Fibroblast of gingiva (primary cell): ENCODE measurements at regions not wholly inside any gene's neighbourhood (a gene's known extent, or its start where the extent isn't known, plus 50 kb on each side); places are given as distances from the start of the nearest gene placed in this dataset.
"Not testable (repeated sequence)": the region's sequence is repeated elsewhere in the genome, so short reads cannot be mapped to it uniquely, and the experiment has no call there.

Experiments used
- DNase-seq: peaks from one replicate; pipeline ENCODE4 v3.0.0-alpha.2; 2011; ENCODE audit warnings: low read depth

GRCh38 chr3:64388886-64389285, 163.6 kb upstream of the PRICKLE2 start:
- DNase-seq: no peak

- no peak for DNase-seq
Measured at GRCh38 chr3:64387688-64388087, 162.4 kb upstream of the PRICKLE2 start.

- no peak for DNase-seq
Measured at GRCh38 chr3:64385277-64385676, 160.0 kb upstream of the PRICKLE2 start.

DNA sequence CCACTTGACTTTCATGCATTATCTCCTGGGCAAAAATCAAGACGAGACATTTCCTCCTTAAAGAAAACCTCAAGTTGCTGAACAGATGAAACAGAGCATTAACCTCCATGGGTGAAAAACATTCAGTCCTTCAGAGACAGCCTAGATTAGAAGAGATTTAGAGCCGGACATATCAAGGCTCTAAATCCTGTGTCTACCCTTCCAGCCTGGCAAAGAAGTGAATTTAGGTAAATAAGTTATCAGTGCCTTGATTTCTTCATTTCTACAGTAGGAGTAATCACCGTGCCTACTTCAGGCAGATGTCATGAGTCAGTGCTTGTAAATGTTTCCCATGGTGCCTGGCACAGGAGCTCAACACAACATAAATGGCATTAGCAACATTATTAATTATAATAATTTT, 159.3 kb upstream of the PRICKLE2 start:
- DNase-seq: no peak

DNA sequence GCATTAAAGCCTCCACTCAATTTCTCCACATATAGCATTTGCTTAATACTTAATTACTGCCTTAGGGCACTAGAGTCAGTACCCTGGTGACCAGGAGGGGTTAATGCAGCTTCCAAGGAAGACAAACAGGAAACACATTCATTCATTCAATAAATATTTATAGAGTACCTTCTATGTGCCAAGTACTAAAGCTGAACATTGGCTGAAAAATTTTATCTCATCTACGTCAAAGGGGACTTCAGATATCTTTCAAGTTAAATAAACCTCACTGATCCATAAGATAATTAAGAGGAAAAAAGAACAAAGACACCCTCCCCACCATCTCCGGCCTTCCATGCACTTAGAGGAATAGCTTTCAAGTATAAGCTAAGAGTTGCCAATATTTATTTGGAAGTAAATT, 156.9 kb upstream of the PRICKLE2 start:
- no peak for DNase-seq

DNA sequence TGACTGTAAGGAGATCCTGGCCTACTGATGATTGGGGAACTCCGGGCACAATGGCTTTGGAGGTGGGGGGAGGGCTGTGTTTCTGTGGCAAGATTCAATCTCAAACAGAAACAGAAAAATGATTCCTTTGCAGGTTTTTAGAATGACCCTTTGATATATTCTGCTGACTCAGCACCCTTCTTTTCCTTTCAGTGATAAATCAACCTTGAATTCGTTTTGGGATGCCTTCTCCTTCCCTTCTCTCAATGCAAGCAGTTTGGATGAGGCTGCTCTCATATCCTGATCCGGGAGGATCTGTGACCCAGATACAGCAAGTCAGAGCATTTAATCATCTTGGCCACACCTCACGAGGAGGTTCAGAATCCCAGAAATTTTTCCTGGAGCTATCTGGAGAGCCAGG, 156.1 kb upstream of the PRICKLE2 start:
- DNase-seq: no peak

DNA sequence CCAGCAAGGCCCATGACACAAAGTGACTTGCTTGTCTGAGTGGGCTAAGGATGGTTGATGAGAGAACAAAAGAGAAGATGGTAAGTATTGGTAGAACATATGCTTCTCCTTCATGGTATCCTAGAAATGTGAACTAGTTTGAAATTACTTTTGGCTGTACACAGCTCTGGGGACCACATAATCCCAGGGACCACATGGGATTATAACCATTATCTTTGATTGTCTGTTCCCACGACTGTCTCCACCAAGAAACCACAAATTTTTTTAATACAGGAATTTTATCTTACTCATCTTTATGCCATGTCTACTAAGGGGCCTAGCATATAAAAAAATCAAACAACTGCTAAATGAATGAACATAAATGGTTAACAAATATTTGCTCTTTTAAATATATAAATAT, 155.3 kb upstream of the PRICKLE2 start:
- no peak for DNase-seq

DNA sequence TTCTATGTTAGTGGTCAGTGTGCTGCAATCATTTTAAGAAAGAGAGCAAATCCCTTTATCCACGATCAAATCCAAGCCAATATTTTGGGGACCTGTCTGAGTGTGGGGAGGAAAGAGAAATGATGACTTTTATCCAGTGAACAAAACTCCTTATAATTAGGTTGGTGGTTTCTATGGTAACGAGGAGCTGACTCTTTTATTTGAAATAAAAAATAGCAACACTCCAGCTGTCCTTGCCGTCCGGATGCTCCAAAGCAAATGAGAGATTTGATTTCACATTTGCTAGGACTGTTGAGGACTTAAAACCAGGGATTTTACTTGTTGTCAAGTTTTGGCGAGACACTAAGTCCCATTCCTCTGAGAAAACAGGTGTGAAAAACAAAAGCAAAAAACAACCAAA, 154.0 kb upstream of the PRICKLE2 start:
- DNase-seq: no peak

- no peak for DNase-seq
Measured at GRCh38 chr3:64377942-64378341, 152.7 kb upstream of the PRICKLE2 start.

- no peak for DNase-seq
Measured at GRCh38 chr3:64375737-64376136, 150.5 kb upstream of the PRICKLE2 start.

DNA sequence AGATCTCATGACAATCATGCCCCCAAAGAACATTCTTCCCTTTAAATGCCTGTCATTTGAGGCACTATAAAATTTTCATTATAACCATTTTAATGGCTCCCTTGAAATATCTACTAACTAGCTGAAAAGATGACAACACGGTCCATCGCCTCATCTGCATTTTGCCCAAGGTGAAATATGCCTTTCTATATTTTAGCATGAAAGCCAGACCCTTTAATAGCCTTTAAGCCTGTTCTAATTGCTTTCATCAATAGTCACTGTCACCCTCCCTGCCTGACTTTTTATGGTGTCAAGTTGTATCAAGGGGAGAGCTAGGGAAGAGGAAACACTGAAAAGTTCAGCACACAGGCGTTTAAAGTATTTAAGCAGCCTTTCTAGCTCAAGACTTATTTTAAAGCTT, 144.1 kb upstream of the PRICKLE2 start:
- no peak for DNase-seq

GRCh38 chr3:64368257-64369020, 143.2 kb upstream of the PRICKLE2 start:
- DNase-seq: no peak

- no peak for DNase-seq
Measured at GRCh38 chr3:64365877-64366276, 140.6 kb upstream of the PRICKLE2 start.

GRCh38 chr3:64363842-64364241, 138.6 kb upstream of the PRICKLE2 start:
- DNase-seq: no peak

DNA sequence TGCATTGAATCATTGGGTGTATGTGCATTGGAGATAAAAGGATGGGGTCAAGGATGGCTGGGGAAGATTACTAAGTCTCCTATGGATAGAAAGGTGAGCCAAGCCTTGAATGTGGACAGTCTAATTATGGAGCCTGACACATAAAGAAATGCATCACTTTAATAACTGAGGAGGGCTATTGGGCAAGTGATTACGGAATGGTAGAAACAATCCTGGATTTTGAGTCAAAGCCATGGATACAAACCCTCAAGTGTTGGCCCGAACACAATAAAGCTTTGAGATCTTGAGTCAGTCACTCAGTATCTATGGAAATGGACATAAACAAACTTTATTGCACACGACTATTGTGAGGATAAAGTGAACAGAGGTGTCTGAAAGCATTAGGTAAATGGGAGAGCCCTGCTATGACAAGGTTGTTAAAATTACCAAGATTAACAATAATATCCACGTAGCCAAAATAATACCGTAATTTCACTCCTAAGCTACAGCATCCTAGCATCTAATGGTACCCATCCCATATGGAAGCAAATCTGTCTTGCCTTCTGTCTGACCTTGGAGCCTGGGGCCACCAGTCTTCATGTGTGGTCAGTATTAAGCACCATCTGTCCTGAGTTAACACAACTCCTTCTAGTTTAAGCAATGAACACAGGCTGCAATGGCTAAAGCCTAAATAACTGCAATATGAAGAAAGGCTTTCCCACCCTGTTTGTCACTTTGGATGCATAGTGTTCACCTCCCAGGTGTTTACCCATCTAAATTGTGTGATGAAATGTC, 136.9 kb upstream of the PRICKLE2 start:
- no peak for DNase-seq

DNA sequence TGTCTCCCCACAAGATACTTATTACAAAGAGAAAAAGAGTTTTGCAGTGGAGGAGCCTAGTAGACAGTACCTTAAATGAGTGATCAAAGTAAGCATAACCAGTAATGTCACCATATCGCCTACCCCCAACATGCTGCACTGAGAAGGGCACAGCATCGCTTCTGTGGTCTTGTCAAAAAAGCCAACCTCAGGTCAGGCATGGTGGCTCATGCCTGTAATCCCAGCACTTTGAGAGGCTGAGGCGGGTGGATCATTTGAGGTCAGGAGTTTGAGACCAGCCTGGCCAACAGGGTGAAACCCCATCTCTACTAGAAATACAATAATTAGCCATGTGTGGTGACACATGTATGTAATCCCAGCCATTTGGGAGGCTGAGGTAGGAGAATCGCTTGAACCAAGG, 135.8 kb upstream of the PRICKLE2 start:
- not testable (repeated sequence) for DNase-seq

DNA sequence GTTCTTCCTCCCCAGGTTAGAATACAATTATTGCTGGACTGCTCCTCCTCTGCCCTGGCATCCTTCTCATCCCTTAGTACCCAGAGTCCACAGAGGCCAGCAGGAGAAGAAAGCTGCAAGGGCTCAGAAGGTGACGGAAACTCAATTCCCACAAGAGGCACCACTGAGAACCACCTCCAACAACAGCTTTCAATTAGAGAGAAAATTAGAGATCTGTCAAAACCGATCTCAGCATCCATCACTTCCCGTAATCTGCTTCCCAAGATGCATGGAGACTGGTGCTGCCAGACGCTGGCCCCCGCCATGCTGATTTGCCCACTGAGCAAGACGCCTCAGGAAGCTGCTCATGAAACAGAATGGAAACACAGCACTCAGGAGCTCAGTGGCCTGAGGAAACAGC, 135.0 kb upstream of the PRICKLE2 start:
- DNase-seq: no peak

DNA sequence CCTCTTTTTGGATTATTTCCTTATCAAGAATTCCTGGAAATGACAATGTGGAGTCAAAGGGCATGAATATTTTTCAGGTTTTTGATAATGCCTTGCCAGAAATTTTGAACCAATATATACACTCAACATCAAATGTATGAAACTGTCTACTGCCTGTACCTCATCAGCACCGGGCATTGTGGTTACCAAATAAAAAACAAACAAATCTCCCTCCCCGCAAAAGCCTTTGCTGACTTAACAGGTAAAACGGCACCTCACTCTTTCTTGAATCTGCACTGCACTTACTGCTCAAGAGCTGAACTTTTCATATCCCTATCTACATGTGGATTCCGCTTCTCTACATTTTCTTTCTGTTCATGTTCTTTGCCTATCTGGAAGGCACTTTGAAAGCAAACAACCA, 134.5 kb upstream of the PRICKLE2 start:
- DNase-seq: no peak

GRCh38 chr3:64358853-64359252, 133.6 kb upstream of the PRICKLE2 start:
- no peak for DNase-seq

GRCh38 chr3:64358176-64358575, 132.9 kb upstream of the PRICKLE2 start:
- no peak for DNase-seq

DNA sequence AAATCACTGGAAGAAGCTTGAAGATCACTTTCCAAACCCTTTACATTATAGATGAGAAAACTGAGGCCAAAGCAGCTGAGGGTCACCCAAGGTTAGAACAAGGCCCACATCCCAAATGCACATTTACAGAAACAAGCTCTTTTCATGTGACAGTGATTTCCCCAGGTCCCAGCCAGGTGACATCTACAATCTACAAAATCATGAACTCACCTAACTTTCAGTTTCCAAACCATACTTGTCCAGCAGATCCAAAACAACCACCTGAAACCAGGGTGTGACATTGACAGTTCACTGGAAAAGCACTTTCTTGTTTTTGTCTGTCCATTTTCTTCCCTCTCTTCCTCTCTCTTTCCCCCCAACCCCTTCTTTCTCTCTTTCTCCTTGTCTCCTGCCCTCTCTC, 132.2 kb upstream of the PRICKLE2 start:
- DNase-seq: no peak

DNA sequence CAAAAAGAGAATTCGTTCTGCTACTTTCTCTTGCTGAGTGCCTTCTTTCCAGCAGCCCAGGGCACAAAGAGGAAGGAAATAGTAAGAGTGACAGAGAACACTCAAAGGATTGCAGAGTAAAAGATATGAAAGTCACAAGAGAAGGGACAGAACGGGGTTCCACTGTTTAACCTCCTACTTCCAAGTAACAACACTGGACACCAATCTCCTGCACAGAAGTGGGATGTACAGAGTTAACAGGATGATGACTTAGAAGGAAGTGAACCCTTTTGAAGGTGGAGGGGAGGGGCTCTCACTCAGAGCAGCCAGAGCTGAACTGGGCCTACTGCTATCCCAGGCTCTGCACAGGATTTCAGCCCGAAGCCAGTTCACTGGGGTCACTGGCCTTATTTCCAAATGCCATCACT, 130.1 kb upstream of the PRICKLE2 start:
- DNase-seq: no peak

GRCh38 chr3:64354956-64355355, 129.7 kb upstream of the PRICKLE2 start:
- no peak for DNase-seq

GRCh38 chr3:64354221-64354620, 129.0 kb upstream of the PRICKLE2 start:
- DNase-seq: no peak
